HG03045 (cell line): ENCODE measurements at regions not wholly inside any gene's neighbourhood (a gene's known extent, or its start where the extent isn't known, plus 50 kb on each side); places are given as distances from the start of the nearest gene placed in this dataset.
"Not testable (repeated sequence)": the region's sequence is repeated elsewhere in the genome, so short reads cannot be mapped to it uniquely, and the experiment has no call there.

Experiments used
- ATAC-seq: cut with Tn5 transposase; IDR thresholded peaks from one replicate; pipeline ENCODE4 v1.9.1; 2021; ENCODE audit warnings: mild to moderate bottlenecking, moderate library complexity; ENCODE audit not compliant: unreplicated experiment

DNA sequence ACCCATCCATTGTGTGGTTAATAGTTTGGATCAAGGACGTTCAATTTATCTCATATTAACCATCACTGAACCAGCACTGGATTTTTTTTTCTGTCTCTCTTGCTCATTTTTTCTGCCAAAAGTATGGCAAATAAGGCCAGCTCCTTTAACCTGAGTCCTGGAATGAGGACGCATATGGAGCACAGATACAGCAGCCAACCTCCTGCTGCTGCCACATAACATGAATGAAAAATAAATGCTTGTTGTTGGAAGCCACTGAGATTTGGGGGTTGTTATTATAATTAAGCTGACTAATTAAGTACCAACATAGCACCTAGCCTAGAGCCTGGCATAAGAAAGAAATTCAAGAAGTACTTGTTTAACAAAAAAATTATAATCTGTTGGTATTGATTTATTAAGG, 335.3 kb upstream of the DUSP10 start:
- no peak for ATAC-seq

GRCh38 chr1:222074317-222074716, 332.4 kb upstream of the DUSP10 start:
- ATAC-seq: no peak

DNA sequence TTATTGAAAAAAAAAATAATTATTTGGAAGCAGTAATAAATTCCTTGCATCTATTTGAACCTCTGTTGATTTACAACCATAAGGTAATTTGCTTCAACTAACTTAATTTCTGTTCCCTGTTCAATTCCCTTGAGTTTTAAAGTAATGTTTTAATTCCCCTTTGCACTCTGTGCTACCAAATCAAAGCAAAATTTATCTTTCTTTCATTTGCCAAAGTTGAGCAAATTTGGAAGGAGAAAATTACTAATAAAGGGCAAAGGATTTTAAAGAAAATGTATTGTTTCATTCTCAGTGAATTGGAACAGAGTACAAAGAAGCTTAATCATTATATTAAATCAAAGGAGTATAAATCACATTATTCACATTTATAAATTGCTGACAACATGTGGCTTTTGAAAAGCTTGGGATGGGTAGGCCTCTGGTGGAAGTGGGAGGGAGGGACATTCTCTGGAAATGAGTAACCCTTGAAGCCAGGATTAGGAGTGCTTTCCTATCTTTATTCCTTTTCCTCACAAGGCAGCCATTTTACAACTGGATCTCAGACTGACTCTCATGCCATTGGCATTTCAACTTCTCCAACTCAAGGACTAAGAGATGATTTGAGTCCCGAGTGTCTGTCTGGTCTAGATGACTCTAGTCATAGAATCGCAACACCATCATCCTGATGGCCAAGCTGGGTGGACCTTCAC, 331.6 kb upstream of the DUSP10 start:
- no peak for ATAC-seq

DNA sequence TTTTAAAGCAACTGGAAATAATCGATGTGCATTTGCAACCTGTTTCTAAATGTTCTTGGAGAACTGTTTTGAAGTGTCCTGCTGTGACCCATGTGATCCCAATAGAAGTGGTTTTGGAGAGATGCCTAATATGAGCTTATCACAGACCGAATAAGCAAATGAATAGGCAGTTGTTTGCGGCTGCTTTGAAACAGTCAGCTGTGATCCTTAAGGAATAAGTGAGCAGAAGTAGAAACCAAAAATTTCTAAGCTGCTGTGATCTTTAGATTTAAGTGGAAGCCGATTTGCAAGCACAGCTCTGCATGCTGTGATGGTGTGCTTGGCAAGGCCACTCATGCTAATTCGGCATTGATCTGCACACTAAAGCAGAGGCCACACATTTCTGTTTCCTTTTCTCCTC, 329.5 kb upstream of the DUSP10 start:
- ATAC-seq: no peak

DNA sequence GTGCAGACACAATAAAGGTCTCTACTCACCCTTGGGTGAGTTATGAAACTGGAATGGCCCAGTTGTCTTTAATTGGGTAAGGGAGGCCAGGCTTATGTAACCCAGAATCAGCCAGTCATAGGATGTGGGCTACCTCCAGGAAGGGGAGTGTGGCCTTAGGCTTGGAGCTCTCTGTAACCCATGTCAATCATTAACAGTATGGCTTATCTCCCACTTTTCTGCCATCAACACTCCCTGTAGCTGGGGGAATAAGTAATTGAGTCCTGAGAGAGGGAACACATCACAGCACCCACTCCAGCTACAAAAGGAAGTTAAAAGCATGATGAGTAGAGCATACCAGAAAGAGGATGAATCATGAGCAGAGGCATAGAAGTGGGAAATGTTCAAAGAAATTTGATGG, 327.0 kb upstream of the DUSP10 start:
- no peak for ATAC-seq

DNA sequence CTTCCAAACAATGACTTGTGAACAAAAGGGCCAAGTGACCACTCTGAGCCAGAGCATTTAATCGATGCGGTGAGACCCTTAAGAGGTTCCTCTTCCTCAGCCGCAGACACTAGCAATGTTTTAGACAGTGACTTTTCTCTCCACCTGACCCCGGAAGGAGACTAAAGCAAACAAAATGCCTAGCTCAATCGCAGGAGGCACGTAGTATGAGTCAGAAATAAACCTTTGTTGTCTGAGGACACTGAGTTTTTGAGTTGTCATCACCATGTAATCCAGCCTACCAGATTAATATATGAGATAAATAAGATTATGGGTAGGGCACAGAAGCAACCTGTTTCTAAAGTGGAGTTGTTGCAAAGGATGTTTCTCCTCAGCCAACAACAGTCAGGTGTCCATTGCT, 326.2 kb upstream of the DUSP10 start:
- ATAC-seq: no peak

DNA sequence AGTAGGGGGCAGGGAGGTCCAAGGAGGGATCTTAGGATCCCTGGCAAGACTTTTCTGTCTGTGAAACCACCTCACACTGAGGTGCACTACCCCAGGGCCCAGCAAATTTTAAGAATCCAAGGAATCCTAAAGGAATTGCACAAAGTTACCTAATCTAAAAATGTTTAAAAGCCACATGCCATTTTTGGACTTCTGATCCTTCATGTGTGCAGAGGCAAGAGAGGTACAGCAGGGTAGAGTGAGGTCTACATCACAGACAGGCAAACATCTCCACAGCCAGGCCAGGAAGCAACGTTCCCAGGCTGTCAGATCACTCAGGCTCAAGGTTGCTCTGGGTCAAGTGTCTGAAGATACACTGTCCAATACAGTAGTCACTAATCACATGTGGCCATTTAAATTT, 324.6 kb upstream of the DUSP10 start:
- no peak for ATAC-seq

DNA sequence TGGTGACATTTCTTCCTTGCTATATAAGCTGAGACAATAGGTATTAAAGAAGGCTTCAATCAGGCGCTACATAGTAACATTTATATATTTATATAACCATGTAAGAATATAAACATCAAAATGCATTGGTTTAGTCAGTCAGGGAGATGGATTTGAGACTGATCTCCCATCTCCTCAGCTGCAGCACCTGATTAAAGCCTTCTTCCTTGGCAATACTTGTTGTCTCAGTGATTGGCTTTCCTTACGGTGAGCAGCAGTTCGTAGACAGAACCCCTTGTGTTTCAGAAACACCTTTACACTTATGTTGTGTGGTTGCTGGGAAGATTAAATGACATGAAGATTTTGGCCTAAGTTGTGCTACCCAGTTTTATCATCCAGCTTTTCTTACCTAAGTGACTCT, 323.3 kb upstream of the DUSP10 start:
- ATAC-seq: no peak

DNA sequence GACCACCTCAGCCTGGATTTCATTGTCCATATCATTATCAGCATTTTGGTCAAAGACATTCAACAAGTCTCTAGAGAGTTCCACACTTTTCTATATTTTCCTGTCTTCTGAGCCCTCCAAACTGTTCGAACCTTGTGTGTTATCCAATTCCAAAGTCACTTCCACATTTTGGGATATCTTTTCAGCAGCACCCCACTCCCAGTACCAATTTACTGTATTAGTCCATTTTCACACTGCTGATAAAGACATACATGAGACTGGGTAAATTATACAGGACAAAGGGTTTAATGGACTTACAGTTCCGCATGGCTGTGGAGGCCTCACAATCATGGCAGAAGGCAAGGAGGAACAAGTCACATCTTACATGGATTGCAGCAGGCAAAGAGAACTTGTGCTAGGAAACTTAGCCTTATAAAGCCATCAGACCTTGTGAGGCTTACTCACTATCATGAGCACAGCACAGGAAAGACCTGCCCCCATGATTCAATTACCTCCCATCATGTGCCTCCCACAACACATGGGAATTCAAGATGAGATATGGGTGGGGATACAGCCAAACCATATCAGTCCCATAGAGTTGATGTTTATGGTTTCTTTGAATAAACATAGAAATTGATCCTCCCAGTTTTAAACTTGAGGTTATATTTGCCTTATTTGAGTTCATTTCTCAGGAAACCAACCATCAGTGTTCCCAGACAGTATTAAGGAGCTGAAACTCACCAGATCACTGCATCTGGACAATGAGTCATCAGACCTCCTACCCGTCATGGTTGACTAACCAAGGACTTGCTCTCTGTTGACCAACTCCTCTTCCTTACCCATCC, 322.7 kb upstream of the DUSP10 start:
- no peak for ATAC-seq

DNA sequence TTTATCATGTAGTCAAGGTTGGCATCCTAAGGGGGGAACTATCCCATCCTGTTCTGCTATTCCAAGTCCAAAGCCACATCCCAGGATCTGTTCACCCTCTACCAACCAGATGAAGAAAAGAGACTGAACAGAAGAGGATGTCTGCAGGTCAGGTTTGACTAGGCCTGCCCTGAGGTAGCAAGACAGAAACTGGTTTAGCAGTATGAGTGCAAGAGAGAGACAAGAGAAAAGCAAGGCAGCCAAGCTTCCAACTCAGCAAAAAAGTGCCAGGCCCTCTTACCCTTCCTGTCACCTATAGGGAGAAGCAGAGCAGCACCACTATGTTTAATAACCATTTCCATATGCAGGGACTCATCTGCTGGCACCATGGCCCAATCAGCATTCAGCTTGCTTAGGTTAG, 320.8 kb upstream of the DUSP10 start:
- ATAC-seq: no peak

GRCh38 chr1:222061711-222062359, 319.9 kb upstream of the DUSP10 start:
- no peak for ATAC-seq

GRCh38 chr1:222060210-222060916, 318.5 kb upstream of the DUSP10 start:
- no peak for ATAC-seq

DNA sequence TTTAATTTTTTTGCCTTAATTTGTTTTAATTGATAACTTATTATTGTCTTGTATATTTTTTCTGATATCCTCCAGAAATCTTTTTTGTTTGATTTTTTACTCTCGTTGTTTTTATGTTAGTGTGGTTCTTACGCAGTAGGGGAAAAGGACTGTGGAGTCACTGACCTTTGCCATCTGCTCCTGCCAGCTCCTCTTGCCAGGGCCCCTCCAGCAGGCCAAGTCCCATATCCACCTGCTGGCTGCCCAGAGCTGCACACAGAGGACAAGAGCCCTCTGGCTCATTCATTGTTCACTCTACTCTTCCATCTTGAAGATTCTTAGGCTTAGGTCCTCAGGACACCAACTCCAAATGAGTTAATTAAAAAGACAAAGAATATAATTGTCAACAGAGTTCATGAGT, 316.4 kb upstream of the DUSP10 start:
- ATAC-seq: no peak

DNA sequence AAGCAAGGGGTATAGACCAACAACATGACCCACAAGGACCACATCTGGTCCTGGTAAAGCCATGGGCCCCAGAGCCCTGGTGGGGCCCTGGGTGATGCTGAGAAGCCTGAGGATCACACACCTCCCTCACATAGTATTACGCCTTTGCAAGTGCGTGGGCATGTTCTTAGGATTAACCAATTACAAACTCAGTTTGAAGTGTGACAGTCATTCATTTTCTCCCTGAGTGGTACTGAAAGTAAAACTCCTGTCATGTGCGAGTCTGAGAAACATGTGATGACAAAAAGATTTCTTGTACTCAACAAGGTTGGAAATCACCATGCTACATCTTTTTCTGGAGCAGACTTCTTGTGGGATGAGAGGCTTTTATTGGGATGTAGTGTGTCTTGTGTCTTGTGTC, 315.3 kb upstream of the DUSP10 start:
- ATAC-seq: no peak

DNA sequence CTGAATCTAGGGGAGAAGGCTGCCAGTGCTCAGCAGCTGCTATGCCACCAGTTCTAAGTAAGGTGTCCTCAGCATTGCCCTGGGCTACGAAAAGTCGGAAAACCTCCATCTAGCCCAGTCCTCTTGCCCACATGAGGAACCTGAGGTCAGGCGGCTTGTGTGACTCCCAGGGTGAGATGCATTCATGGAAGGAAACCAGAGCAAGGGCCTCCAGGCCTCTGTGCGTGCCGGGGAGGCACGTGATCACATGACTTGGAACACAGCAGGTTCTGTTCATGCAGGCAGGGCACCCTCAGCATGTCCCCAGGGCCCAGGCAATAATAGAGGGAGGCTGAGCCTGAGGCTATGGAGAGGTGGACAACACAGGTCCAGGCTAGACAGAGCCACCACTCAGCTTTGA, 312.5 kb upstream of the DUSP10 start:
- no peak for ATAC-seq

DNA sequence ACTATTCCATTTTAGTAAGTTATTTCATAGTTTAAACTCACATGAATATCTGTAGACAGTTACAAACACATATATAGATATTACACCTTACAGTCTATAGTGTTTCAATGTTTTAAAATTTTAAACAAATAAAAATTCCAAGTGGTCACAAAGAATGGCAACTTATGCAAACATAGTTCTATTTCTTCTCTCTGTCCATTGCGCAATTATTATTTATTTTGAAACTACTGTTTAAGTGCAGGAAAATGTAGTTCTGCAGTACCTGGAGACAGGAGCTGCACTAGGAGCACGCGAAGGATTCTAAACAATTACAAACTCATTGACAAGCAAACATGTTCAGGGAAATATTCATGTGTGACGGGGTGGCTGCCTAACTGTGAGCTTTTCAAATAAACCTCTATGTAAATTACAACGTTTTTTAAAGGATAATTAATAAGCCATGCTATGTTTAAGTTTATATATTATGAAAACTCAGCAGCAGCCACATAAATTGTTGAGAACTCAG, 312.0 kb upstream of the DUSP10 start:
- ATAC-seq: no peak

DNA sequence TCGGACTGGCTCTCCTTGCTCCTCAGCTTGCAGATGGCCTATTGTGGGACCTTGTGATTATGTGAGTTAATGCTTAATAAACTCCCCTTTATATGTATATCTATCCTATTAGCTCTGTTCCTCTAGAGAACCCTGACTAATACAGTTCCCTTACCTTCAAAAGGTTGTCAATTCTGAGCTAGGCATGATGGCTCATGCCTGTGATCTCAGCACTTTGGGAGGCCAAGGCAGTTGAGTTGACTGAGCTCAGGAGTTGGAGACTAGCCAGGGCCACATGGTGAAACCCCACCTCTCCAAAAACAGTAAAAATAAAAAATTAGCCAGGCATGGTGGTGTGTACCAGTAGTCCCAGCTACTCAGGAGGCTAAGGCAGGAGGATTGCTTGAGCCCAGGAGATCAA, 309.4 kb upstream of the DUSP10 start:
- ATAC-seq: not testable (repeated sequence)

DNA sequence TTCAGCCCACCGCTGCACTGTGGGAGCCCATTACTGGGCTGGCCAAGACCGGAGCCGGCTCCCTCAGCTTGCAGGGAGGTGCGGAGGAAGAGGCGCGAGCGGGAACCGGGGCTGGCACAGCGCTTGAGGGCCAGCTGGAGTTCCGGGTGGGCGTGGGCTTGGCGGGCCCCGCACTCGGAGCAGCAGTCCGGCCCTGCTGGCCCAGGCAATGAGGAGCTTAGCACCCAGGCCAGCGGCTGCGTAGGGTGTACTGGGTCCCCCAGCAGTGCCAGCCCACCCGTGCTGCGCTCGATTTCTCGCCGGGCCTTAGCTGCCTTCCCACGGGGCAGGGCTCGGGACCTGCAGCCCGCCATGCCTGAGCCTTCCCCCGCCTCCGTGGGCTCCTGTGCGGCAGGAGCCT, 307.8 kb upstream of the DUSP10 start:
- ATAC-seq: not testable (repeated sequence)

DNA sequence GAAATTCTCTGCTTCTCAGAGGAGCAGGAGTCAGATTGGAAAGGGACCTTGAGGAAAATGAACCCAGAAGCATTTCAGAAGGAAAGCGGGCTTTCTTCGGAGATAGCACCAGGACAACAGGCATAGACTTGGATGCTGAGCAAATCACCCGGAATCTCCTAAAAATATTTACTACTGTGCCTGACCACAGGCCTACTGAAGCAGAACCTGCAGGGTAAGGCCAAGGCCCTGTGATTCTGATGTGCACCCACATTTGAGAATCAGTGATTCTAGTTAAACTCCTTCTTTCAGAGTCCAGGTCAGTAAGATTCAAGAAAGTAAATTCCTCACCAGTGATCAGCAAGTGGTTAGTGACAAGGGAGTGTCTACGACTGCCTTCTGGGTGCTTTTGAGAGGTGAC, 307.3 kb upstream of the DUSP10 start:
- no peak for ATAC-seq

DNA sequence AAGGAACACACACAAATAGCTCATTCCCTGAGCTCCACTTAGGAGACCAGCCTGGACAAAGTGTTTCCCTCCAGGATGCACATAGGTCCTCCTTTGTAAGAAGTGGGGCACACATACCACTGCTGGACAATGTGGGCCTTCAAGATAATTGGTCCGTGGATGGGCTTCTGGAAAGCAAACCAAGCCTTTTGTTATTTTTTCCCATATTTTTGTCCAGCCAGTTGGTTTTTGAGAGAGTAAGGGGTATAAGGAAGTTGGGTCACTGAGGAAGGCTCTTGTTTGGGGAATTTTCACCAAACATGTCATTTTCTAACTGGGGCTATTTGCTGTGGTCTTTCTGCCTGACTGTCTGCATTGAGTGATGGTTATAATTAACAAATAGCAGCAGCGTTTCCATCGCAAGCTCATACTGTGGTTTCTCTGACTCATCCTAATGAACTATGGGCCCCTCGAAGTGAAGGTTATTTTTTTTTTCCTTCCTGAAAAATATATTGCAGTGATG, 306.3 kb upstream of the DUSP10 start:
- ATAC-seq: peak; percentile 71

DNA sequence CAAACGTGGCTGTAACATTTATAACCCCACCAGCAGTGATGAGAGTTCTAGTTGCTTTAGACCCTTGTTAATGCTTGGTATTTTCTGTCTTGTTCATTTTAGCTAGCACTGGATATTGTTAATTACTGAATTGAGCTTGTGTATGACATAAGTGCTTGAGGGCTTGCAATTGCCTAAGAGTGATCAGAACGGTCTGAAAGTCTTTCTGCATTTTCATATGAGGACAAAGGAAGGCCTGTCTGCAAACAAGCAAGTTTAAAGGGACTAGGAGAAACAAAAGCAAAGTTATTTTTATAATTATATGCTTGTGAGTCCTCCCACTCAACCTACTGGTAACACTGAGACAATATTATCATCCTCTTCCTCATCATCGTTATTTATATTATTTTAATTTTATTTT, 305.5 kb upstream of the DUSP10 start:
- ATAC-seq: no peak
